SK-N-SH treated with all-trans-retinoic acid at 6 μM for 48 hours (cell line): ENCODE measurements at regions not wholly inside any gene's neighbourhood (a gene's known extent, or its start where the extent isn't known, plus 50 kb on each side); places are given as distances from the start of the nearest gene placed in this dataset.

ENCODE experiments used
- ATAC-seq: fragments of 200-7000 bp; cut with Tn5 transposase; 3 replicates; pipeline ENCODE4 v1.9.1; 2020; ENCODE audit warnings: mild to moderate bottlenecking, moderate library complexity
- BACH2 ChIP-seq: fragments of 250-450 bp; sonication (Bioruptor Pico); IDR thresholded peaks from 2 replicates; pipeline ENCODE4 v1.9.0; 2021; ENCODE audit warnings: mild to moderate bottlenecking, borderline replicate concordance
- CREB5 ChIP-seq: fragments of 250-450 bp; sonication (Bioruptor Pico); IDR thresholded peaks from 2 replicates; pipeline ENCODE4 v1.5.1; 2020; ENCODE audit warnings: low read depth, mild to moderate bottlenecking, moderate library complexity
- CSDC2 ChIP-seq: fragments of 250-450 bp; sonication (Bioruptor Pico); IDR thresholded peaks from 2 replicates; pipeline ENCODE4 v1.5.0; 2020; ENCODE audit warnings: mild to moderate bottlenecking, moderate library complexity
- CSRNP3 ChIP-seq: fragments of 250-450 bp; sonication (Bioruptor Pico); IDR thresholded peaks from 2 replicates; pipeline ENCODE4 v1.5.1; 2021; ENCODE audit warnings: mild to moderate bottlenecking, moderate library complexity
- ESRRG ChIP-seq: fragments of 250-450 bp; sonication (Bioruptor Pico); IDR thresholded peaks from 2 replicates; pipeline ENCODE4 v1.6.1; 2021; ENCODE audit warnings: mild to moderate bottlenecking
- GLIS3 ChIP-seq: fragments of 250-450 bp; sonication (Bioruptor Pico); IDR thresholded peaks from 2 replicates; pipeline ENCODE4 v1.5.0; 2020; ENCODE audit warnings: mild to moderate bottlenecking, moderate library complexity
- ISL1 ChIP-seq: fragments of 250-450 bp; sonication (Bioruptor Pico); IDR thresholded peaks from 2 replicates; pipeline ENCODE4 v2.1.2; 2022; ENCODE audit warnings: mild to moderate bottlenecking, moderate library complexity
- OSR1 ChIP-seq: fragments of 250-450 bp; sonication (Bioruptor Pico); IDR thresholded peaks from 2 replicates; pipeline ENCODE4 v1.8.0; 2022; ENCODE audit warnings: moderate library complexity, mild to moderate bottlenecking, inconsistent platforms
- PATZ1 ChIP-seq: fragments of 250-450 bp; sonication (Bioruptor Pico); IDR thresholded peaks from 2 replicates; pipeline ENCODE4 v1.8.0; 2020; ENCODE audit warnings: mild to moderate bottlenecking, moderate library complexity, borderline replicate concordance
- PPARA ChIP-seq: fragments of 250-450 bp; sonication (Bioruptor Pico); IDR thresholded peaks from 2 replicates; pipeline ENCODE4 v1.5.0; 2020; ENCODE audit warnings: mild to moderate bottlenecking, borderline replicate concordance
- RARB ChIP-seq: fragments of 250-450 bp; sonication (Bioruptor Pico); IDR thresholded peaks from 2 replicates; pipeline ENCODE4 v1.8.0; 2021; ENCODE audit warnings: mild to moderate bottlenecking, moderate library complexity
- SNAI2 ChIP-seq: fragments of 250-450 bp; sonication (Bioruptor Pico); IDR thresholded peaks from 2 replicates; pipeline ENCODE4 v1.5.0; 2020; ENCODE audit warnings: mild to moderate bottlenecking, moderate library complexity
- TCF4 ChIP-seq: fragments of 250-450 bp; sonication (Bioruptor Pico); IDR thresholded peaks from 2 replicates; pipeline ENCODE4 v1.8.0; 2021; ENCODE audit warnings: mild to moderate bottlenecking, moderate library complexity, borderline replicate concordance
- TOX ChIP-seq: fragments of 250-450 bp; sonication (Bioruptor Pico); IDR thresholded peaks from 2 replicates; pipeline ENCODE4 v1.8.0; 2021; ENCODE audit warnings: mild to moderate bottlenecking, moderate library complexity, borderline replicate concordance
- TSHZ2 ChIP-seq: fragments of 250-450 bp; sonication (Bioruptor Pico); IDR thresholded peaks from 2 replicates; pipeline ENCODE4 v1.5.0; 2020; ENCODE audit warnings: mild to moderate bottlenecking, moderate library complexity
- ZC3H10 ChIP-seq: fragments of 250-450 bp; sonication (Bioruptor Pico); IDR thresholded peaks from 2 replicates; pipeline ENCODE4 v1.5.1; 2021; ENCODE audit warnings: mild to moderate bottlenecking, moderate library complexity
- ZFP3 ChIP-seq: fragments of 250-450 bp; sonication (Bioruptor Pico); IDR thresholded peaks from 2 replicates; pipeline ENCODE4 v1.5.0; 2020; ENCODE audit warnings: mild to moderate bottlenecking, moderate library complexity
- ZFP30 ChIP-seq: fragments of 450-650 bp; formaldehyde crosslinking; IDR thresholded peaks from 2 replicates; pipeline ENCODE4 v1.5.0; 2022; ENCODE audit warnings: mild to moderate bottlenecking, moderate library complexity
- ZNF70 ChIP-seq: fragments of 450-650 bp; formaldehyde crosslinking; IDR thresholded peaks from 2 replicates; pipeline ENCODE4 v1.5.0; 2020; ENCODE audit warnings: mild to moderate bottlenecking, moderate library complexity
- ZNF8 ChIP-seq: fragments of 450-650 bp; formaldehyde crosslinking; IDR thresholded peaks from 2 replicates; pipeline ENCODE4 v1.5.0; 2020; ENCODE audit warnings: mild to moderate bottlenecking, moderate library complexity

- no peak for TF ChIP-seq ZFP30
- ATAC-seq, result no peak
Observed at GRCh38 chr5:158174026-158174425, 315.1 kb upstream of the CLINT1 start.

GRCh38 chr5:158172005-158172404 lies 313.1 kb upstream of the CLINT1 start:
- no peak for TF ChIP-seq TSHZ2
- no peak for TF ChIP-seq ZNF70 (CRISPR knock-in tag)
- no peak for TF ChIP-seq SNAI2 (CRISPR knock-in tag)
- TF ChIP-seq BACH2 (CRISPR knock-in tag), result no peak
- no peak for TF ChIP-seq ISL1 (CRISPR knock-in tag)
- TF ChIP-seq OSR1 (CRISPR knock-in tag), result no peak
- TF ChIP-seq ESRRG (CRISPR knock-in tag), result no peak
- no peak for TF ChIP-seq RARB (CRISPR knock-in tag)
- no peak for TF ChIP-seq TCF4 (CRISPR knock-in tag)
- no peak for TF ChIP-seq CSRNP3 (CRISPR knock-in tag)
- TF ChIP-seq ZC3H10 (CRISPR knock-in tag), result no peak
- ATAC-seq, result no peak

GRCh38 chr5:158170534-158170933 lies 311.6 kb upstream of the CLINT1 start:
- no peak for ATAC-seq
- TF ChIP-seq CREB5 (CRISPR knock-in tag) (no peak), RARB (CRISPR knock-in tag) (no peak), ZC3H10 (CRISPR knock-in tag) (no peak), GLIS3 (CRISPR knock-in tag) (no peak), ZFP3 (no peak), SNAI2 (CRISPR knock-in tag) (no peak)
- TF ChIP-seq, all 23 proteins: peak for 0

GRCh38 chr5:158170060-158170459 lies 311.1 kb upstream of the CLINT1 start:
- no peak for ATAC-seq
- TF ChIP-seq TOX (CRISPR knock-in tag) (no peak), ZNF70 (CRISPR knock-in tag) (no peak), TSHZ2 (no peak), RARB (CRISPR knock-in tag) (no peak), ISL1 (CRISPR knock-in tag) (no peak), CSDC2 (CRISPR knock-in tag) (no peak), PATZ1 (CRISPR knock-in tag) (no peak), OSR1 (CRISPR knock-in tag) (no peak), CSRNP3 (CRISPR knock-in tag) (no peak), ZFP30 (no peak), ZC3H10 (CRISPR knock-in tag) (no peak), ZNF8 (CRISPR knock-in tag) (no peak), PPARA (CRISPR knock-in tag) (no peak), BACH2 (CRISPR knock-in tag) (no peak)
